Fibroblast of lung (primary cell): ENCODE measurements at regions not wholly inside any gene's neighbourhood (a gene's known extent, or its start where the extent isn't known, plus 50 kb on each side); places are given as distances from the start of the nearest gene placed in this dataset.

ENCODE experiments used
- CTCF ChIP-seq, 2 donors: IDR thresholded peaks in 1 of 2; conservative IDR thresholded peaks in 1 of 2; 1 replicate in 1 of 2; 2 replicates in 1 of 2; pipeline ENCODE4 v1.5.1; 2011 to 2012; ENCODE audit warnings: low read length in 2 of 2, control low read depth in 1 of 2, inconsistent platforms in 1 of 2, low read depth in 1 of 2, mild to moderate bottlenecking in 1 of 2
- EZH2 ChIP-seq: IDR thresholded peaks from 2 replicates; pipeline ENCODE4 v1.5.1; 2012; ENCODE audit warnings: low read length, control low read depth, mild to moderate bottlenecking; ENCODE audit errors: missing control alignments

- TF ChIP-seq CTCF (conservative IDR thresholded peaks at IDR 0.05 in 1 of 2, IDR thresholded peaks at IDR 0.05 in 1 of 2; ENCODE audit: low read depth in 1 of 2, low read length in 2 of 2), result no peak
- TF ChIP-seq EZH2, result no peak
Measured at GRCh38 chr9:87283585-87283984, 214.1 kb upstream of the DAPK1 start.
